Osteoblast (primary cell): ENCODE measurements at regions not wholly inside any gene's neighbourhood (a gene's known extent, or its start where the extent isn't known, plus 50 kb on each side); places are given as distances from the start of the nearest gene placed in this dataset.

ENCODE experiments used
- DNase-seq: peaks from one replicate; pipeline ENCODE4 v3.0.0; 2011; ENCODE audit warnings: low spot score, mixed read lengths; ENCODE audit not compliant: insufficient read length; ENCODE audit errors: missing footprints
- H2AFZ ChIP-seq: 2 replicates; pipeline ENCODE4 v1.6.0; 2011; ENCODE audit warnings: mild to moderate bottlenecking, low read length
- H3K27ac ChIP-seq: 2 replicates; pipeline ENCODE4 v1.5.1; 2011; ENCODE audit warnings: mild to moderate bottlenecking, low read depth, low read length, moderate library complexity
- H3K27me3 ChIP-seq: 2 replicates; pipeline ENCODE4 v1.6.0; 2012; ENCODE audit warnings: mild to moderate bottlenecking, control low read depth, inconsistent platforms, low read length, moderate library complexity; ENCODE audit not compliant: insufficient read depth
- H3K36me3 ChIP-seq: 2 replicates; pipeline ENCODE4 v1.5.1; 2011; ENCODE audit warnings: mild to moderate bottlenecking, low read length, control low read depth, moderate library complexity; ENCODE audit not compliant: insufficient read depth
- H3K4me1 ChIP-seq: 2 replicates; pipeline ENCODE4 v1.5.1; 2011; ENCODE audit warnings: mild to moderate bottlenecking, low read length, control low read depth, moderate library complexity; ENCODE audit not compliant: insufficient read depth
- H3K4me2 ChIP-seq: 2 replicates; pipeline ENCODE4 v1.6.0; 2011; ENCODE audit warnings: mild to moderate bottlenecking, low read length; ENCODE audit not compliant: insufficient read depth
- H3K4me3 ChIP-seq: fragments of 200-600 bp; sonication (generic); 3 replicates; pipeline ENCODE4 v1.5.1; 2012; ENCODE audit warnings: mild to moderate bottlenecking, low read length, inconsistent platforms; ENCODE audit not compliant: insufficient read depth
- H3K79me2 ChIP-seq: 2 replicates; pipeline ENCODE4 v1.6.0; 2012; ENCODE audit warnings: mild to moderate bottlenecking, low read length, control low read depth, inconsistent platforms; ENCODE audit not compliant: insufficient read depth
- H3K9me3 ChIP-seq: 2 replicates; pipeline ENCODE4 v1.5.1; 2011; ENCODE audit warnings: low read depth, low read length, control low read depth
- H4K20me1 ChIP-seq: 2 replicates; pipeline ENCODE4 v1.6.0; 2012; ENCODE audit warnings: mild to moderate bottlenecking, low read length, control low read depth; ENCODE audit not compliant: insufficient read depth
- TF ChIP-seq, protein P1 (sequence below): IDR thresholded peaks from 2 replicates; pipeline ENCODE4 v1.5.1; 2011; ENCODE audit warnings: mild to moderate bottlenecking, low read depth, low read length, moderate library complexity; ENCODE audit errors: extremely low read depth

DNA sequence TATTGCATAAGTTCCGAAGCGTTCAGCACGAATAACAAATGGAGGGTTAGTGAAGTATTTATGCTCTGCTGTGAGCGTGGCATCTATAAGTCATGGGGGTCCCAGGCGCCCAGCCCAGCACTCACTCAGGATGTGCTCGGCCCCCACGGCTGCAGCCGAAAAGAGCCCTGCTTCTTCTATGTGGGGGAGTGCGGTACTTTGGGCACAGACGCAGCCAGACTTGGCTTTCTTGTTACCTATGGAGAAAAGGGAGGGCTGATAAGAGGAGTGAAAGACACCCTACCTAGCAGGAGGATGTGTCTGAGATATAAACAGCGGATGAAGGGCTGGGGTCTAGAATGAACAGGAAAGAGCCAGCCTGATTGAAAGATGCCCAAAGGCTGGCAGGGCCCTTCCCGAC is 51.4 kb downstream of the MRPL36 start:
- no peak overlapping the region for H3K4me3 ChIP-seq
- no peaks in the 10 kb centered on the region for H3K27me3 ChIP-seq
- H2AFZ ChIP-seq, result no peak overlapping the region
- H3K79me2 ChIP-seq, result no peaks in the 10 kb centered on the region
- TF ChIP-seq, protein P1, sequence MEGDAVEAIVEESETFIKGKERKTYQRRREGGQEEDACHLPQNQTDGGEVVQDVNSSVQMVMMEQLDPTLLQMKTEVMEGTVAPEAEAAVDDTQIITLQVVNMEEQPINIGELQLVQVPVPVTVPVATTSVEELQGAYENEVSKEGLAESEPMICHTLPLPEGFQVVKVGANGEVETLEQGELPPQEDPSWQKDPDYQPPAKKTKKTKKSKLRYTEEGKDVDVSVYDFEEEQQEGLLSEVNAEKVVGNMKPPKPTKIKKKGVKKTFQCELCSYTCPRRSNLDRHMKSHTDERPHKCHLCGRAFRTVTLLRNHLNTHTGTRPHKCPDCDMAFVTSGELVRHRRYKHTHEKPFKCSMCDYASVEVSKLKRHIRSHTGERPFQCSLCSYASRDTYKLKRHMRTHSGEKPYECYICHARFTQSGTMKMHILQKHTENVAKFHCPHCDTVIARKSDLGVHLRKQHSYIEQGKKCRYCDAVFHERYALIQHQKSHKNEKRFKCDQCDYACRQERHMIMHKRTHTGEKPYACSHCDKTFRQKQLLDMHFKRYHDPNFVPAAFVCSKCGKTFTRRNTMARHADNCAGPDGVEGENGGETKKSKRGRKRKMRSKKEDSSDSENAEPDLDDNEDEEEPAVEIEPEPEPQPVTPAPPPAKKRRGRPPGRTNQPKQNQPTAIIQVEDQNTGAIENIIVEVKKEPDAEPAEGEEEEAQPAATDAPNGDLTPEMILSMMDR, result no peak
- no peak overlapping the region for H3K27ac ChIP-seq
- H3K4me1 ChIP-seq, result no peaks in the 10 kb centered on the region
- no peaks in the 10 kb centered on the region for H3K9me3 ChIP-seq
- no peak for DNase-seq
- H3K36me3 ChIP-seq, result no peaks in the 10 kb centered on the region
- no peaks in the 10 kb centered on the region for H4K20me1 ChIP-seq
- no peak overlapping the region for H3K4me2 ChIP-seq

DNA sequence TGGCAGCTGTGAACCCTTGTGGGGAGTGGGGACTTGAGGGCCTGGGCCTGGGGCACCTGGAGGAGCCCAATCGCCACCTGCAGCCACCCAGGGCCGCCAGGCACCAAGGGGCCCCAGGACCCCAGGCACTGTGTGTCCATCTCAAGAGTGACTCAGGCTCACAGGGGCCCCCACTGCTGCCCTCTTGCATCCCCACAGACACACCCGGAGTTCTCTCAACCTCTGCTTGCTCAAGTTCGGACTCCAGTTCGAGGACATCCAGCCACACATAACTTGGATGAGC is 51.9 kb downstream of the MRPL36 start:
- peak; percentile 59 for DNase-seq
- no peaks in the 10 kb centered on the region for H3K79me2 ChIP-seq
- no peak overlapping the region for H3K27ac ChIP-seq
- H3K9me3 ChIP-seq, result no peaks in the 10 kb centered on the region
- no peaks in the 10 kb centered on the region for H3K4me1 ChIP-seq
- no peak overlapping the region for H3K4me2 ChIP-seq
- no peaks in the 10 kb centered on the region for H3K36me3 ChIP-seq
- TF ChIP-seq, protein P1, result no peak
- H2AFZ ChIP-seq, result no peak overlapping the region
- no peaks in the 10 kb centered on the region for H3K27me3 ChIP-seq
- no peak overlapping the region for H3K4me3 ChIP-seq
- H4K20me1 ChIP-seq, result no peaks in the 10 kb centered on the region

DNA sequence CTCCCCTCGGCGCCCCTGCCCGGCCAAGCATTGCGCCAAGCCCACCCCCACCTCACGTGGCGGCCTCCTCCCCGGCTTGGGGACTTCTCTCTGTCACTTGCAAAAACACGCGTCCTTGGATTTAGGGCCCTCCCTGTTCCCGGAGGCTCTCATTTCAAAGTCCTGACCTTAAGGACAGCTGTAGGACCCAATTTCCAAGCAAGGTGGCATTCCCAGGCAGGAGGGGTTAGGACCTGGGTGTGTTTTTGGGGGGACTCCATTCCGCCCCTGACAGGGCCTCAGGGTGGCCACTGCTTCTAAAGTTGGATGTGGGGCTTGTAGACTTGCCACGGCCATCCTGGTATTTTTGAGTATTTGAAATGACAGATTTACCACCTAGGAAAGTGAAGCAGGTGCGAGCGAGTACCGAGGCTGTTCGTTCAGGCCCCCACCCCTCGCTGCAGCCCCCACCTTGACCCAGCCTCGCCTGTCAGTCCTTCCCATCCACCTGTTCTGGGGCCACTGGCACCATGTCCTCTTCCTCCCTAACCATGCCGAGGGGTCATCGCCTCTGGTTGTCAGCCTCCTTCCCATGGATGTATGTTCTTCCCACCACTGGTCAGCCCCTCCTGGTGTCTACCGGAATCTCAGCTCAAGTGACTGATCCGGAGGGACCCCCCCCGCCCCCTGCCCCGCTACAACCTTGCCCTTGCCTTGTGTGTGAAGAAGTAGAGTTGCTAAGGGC is 52.4 kb downstream of the MRPL36 start:
- Histone ChIP-seq H3K4me2 (no peak overlapping the region), H3K4me1 (no peaks in the 10 kb centered on the region), H4K20me1 (no peaks in the 10 kb centered on the region), H3K36me3 (no peaks in the 10 kb centered on the region), H3K79me2 (no peaks in the 10 kb centered on the region), H2AFZ (no peak overlapping the region), H3K4me3 (no peak overlapping the region), H3K9me3 (no peaks in the 10 kb centered on the region), H3K27ac (no peak overlapping the region), H3K27me3 (no peaks in the 10 kb centered on the region)
- peak; percentile 58 for DNase-seq
- TF ChIP-seq, protein P1, result no peak

DNA sequence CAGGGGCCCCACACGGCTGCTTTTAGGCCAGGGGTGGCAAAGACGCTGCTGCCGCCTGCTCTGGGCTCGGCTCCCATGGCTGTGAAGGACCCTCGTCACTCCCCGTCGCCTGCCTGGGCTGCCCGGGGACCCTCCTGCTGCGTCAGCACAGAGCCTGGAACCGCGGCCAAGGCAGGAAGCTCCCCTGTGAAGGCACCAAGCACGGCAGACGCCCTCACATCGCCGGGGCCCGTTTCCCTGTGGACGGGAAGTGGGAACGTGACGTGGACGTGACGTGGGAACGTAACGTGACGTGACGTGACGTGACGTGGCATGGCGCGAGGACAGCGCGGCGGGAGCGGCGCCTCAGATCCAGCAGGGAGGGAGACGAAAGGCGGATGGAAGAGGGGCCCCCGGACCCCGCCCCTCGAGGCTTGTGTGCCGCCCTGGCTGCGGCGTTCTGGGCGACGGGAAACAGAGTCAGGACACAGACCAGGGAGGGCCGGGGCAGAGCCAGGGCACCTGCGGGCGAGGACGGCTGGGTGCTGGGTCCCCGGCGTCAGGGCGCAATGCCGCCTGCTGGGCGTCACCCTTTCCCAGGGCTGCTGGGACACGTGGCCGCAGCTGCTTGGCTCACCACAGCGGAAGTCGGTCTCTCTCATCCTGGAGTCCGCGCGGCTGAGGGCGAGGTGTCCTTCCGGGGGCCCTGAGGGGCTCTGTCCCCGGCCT is 53.1 kb downstream of the MRPL36 start:
- H4K20me1 ChIP-seq, result no peaks in the 10 kb centered on the region
- H2AFZ ChIP-seq, result no peak overlapping the region
- no peak overlapping the region for H3K27ac ChIP-seq
- peak; percentile 51 for DNase-seq
- H3K4me2 ChIP-seq, result no peak overlapping the region
- no peak overlapping the region for H3K4me3 ChIP-seq
- H3K9me3 ChIP-seq, result no peaks in the 10 kb centered on the region
- no peaks in the 10 kb centered on the region for H3K4me1 ChIP-seq
- no peaks in the 10 kb centered on the region for H3K27me3 ChIP-seq
- TF ChIP-seq, protein P1, result no peak
- H3K79me2 ChIP-seq, result no peaks in the 10 kb centered on the region
- no peaks in the 10 kb centered on the region for H3K36me3 ChIP-seq
